Osteocyte (in vitro differentiated cells): ENCODE measurements at regions not wholly inside any gene's neighbourhood (a gene's known extent, or its start where the extent isn't known, plus 50 kb on each side); places are given as distances from the start of the nearest gene placed in this dataset.

Experiments
- DNase-seq: peaks from one replicate; pipeline ENCODE4 v3.0.0; 2021; ENCODE audit warnings: mixed read lengths; ENCODE audit not compliant: unreplicated experiment; ENCODE audit errors: extremely low spot score
- H3K27ac Mint-ChIP-seq: one replicate; pipeline ENCODE4 v1.8.0; 2021; ENCODE audit warnings: mild to moderate bottlenecking, mixed read lengths; ENCODE audit not compliant: unreplicated experiment
- H3K27me3 Mint-ChIP-seq: one replicate; pipeline ENCODE4 v1.8.0; 2021; ENCODE audit warnings: mixed read lengths; ENCODE audit not compliant: unreplicated experiment
- H3K36me3 Mint-ChIP-seq: one replicate; pipeline ENCODE4 v1.8.0; 2021; ENCODE audit warnings: mixed read lengths; ENCODE audit not compliant: unreplicated experiment
- H3K4me1 Mint-ChIP-seq: one replicate; pipeline ENCODE4 v1.8.0; 2021; ENCODE audit warnings: mixed read lengths; ENCODE audit not compliant: unreplicated experiment
- H3K4me3 Mint-ChIP-seq: one replicate; pipeline ENCODE4 v1.8.0; 2021; ENCODE audit warnings: mild to moderate bottlenecking, moderate library complexity, mixed read lengths; ENCODE audit not compliant: unreplicated experiment
- H3K9me3 Mint-ChIP-seq: one replicate; pipeline ENCODE4 v1.8.0; 2021; ENCODE audit warnings: mixed read lengths; ENCODE audit not compliant: unreplicated experiment
- CTCF ChIP-seq: fragments of 200-600 bp; sonication (generic); IDR thresholded peaks from 2 replicates; pipeline ENCODE4 v1.5.0; 2021; ENCODE audit warnings: antibody characterized with exemption, mild to moderate bottlenecking, moderate library complexity

GRCh38 chr1:96865731-96866685 lies 144.4 kb downstream of the PTBP2 start:
- Mint-ChIP-seq H3K9me3 (peaks cover 11% of the 10 kb centered on the region), H3K4me3 (no peak overlapping the region), H3K36me3 (peaks cover 3% of the 10 kb centered on the region), H3K27me3 (peaks cover 6% of the 10 kb centered on the region), H3K4me1 (peaks cover 7% of the 10 kb centered on the region), H3K27ac (peak overlapping the region; percentile 32)
- no peak for TF ChIP-seq CTCF
- no peak for DNase-seq

DNA sequence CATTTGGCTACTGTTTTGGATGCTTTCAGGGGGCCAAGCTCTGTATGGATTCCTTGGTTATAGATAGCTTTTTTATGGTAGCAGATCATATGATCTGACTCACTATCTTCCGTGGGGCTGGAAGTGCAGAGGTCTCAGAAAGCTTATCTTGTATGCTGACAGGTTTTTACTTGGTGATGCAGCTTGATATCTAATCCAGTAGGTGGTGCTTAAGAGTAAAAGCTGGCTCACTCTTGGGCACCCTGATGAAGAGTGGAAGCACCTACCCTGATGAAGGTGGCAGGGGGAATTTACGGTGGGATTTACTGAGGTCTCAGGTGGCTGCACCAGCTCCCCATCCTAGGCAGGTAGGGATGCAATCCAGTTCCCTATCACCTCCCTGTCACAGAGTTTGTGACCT lies 151.2 kb downstream of the PTBP2 start:
- DNase-seq, result no peak
- Mint-ChIP-seq H3K4me1 (no peaks in the 10 kb centered on the region), H3K4me3 (no peak overlapping the region), H3K9me3 (peaks cover 27% of the 10 kb centered on the region), H3K27me3 (peaks cover 25% of the 10 kb centered on the region), H3K27ac (no peak overlapping the region), H3K36me3 (peaks cover 14% of the 10 kb centered on the region)
- no peak for TF ChIP-seq CTCF

- DNase-seq, result no peak
- Mint-ChIP-seq H3K4me3 (no peak overlapping the region), H3K9me3 (peaks cover 4% of the 10 kb centered on the region), H3K36me3 (no peaks in the 10 kb centered on the region), H3K27me3 (peaks cover 13% of the 10 kb centered on the region), H3K27ac (no peak overlapping the region), H3K4me1 (peaks cover 10% of the 10 kb centered on the region)
- TF ChIP-seq CTCF, result no peak
These were observed 157.1 kb downstream of the PTBP2 start for GRCh38 chr1:96878640-96879039.

DNA sequence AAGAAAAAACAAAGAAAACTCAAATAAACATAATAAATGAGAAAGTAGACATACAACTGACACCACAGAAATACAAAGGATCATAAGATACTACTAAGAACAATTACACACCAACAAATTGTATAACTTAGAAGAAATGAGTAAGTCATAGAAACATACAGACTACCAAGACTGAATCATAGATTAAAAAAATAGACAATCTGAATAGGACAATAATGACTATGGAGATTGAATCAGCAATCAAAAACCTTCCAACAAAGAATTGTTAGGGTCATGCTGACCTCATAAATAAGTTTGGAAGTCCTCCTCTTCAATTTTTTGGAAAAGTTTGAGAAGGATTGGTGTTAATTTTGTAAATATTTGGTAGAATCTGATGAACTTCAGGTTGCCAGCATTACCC lies 159.0 kb downstream of the PTBP2 start:
- H3K9me3 Mint-ChIP-seq, result no peaks in the 10 kb centered on the region
- H3K27ac Mint-ChIP-seq, result no peak overlapping the region
- H3K4me3 Mint-ChIP-seq, result no peak overlapping the region
- peaks cover 10% of the 10 kb centered on the region for H3K4me1 Mint-ChIP-seq
- DNase-seq, result no peak
- H3K27me3 Mint-ChIP-seq, result peaks cover 8% of the 10 kb centered on the region
- no peak for TF ChIP-seq CTCF
- H3K36me3 Mint-ChIP-seq, result no peaks in the 10 kb centered on the region

DNA sequence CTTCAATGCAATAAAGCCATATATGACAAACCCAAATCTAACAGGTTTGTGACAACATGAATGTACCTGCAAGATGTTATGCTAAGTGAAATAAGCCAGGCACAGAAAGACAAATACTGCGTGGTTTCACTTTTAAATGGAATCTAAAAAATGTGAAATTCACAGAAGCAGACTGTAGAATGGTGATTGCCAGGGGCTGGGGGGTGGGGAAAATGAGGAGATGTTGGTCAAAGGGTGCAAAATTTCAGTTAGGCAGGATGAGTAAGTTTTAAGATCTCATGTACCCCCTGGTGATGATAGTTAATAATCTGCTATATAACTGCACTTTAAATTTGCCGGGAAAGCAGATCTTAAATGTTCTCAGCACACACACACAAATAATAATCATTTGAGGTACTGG lies 160.5 kb downstream of the PTBP2 start:
- Mint-ChIP-seq H3K36me3 (no peaks in the 10 kb centered on the region), H3K27me3 (peaks cover 10% of the 10 kb centered on the region), H3K4me3 (no peak overlapping the region), H3K27ac (no peak overlapping the region), H3K9me3 (no peaks in the 10 kb centered on the region), H3K4me1 (peaks cover 10% of the 10 kb centered on the region)
- no peak for DNase-seq
- no peak for TF ChIP-seq CTCF
